ENCODE measurements at regions not wholly inside any gene's neighbourhood (a gene's known extent, or its start where the extent isn't known, plus 50 kb on each side); places are given as distances from the start of the nearest gene placed in this dataset.

- H3K4me3 ChIP-seq (ENCODE audit: low read length), result no peak overlapping the region
- TF ChIP-seq CTCF (conservative IDR thresholded peaks at IDR 0.05; ENCODE audit: low read depth, low read length), result no peak
- DNase-seq (ENCODE audit: low read depth), result no peak
These were observed 199.2 kb downstream of the HLX start for GRCh38 chr1:221078260-221078965.

- no peak for DNase-seq (ENCODE audit: low read depth)
- TF ChIP-seq CTCF (conservative IDR thresholded peaks at IDR 0.05; ENCODE audit: low read depth, low read length), result no peak
- no peak overlapping the region for H3K4me3 ChIP-seq (ENCODE audit: low read length)
These were observed 204.7 kb downstream of the HLX start for GRCh38 chr1:221083902-221084301.

GRCh38 chr1:221084681-221085080, 205.4 kb downstream of the HLX start:
- no peak for TF ChIP-seq CTCF (conservative IDR thresholded peaks at IDR 0.05; ENCODE audit: low read depth, low read length)
- DNase-seq (ENCODE audit: low read depth), result no peak
- H3K4me3 ChIP-seq (ENCODE audit: low read length), result no peak overlapping the region

- H3K4me3 ChIP-seq (ENCODE audit: low read length), result no peak overlapping the region
- no peak for DNase-seq (ENCODE audit: low read depth)
- no peak for TF ChIP-seq CTCF (conservative IDR thresholded peaks at IDR 0.05; ENCODE audit: low read depth, low read length)
These were observed 206.6 kb downstream of the HLX start for GRCh38 chr1:221085701-221086375.

- TF ChIP-seq CTCF (conservative IDR thresholded peaks at IDR 0.05; ENCODE audit: low read depth, low read length), result no peak
- no peak for DNase-seq (ENCODE audit: low read depth)
- H3K4me3 ChIP-seq (ENCODE audit: low read length), result no peak overlapping the region
These were observed 208.7 kb downstream of the HLX start for GRCh38 chr1:221087919-221088318.

- TF ChIP-seq CTCF (conservative IDR thresholded peaks at IDR 0.05; ENCODE audit: low read depth, low read length), result no peak
- no peak overlapping the region for H3K4me3 ChIP-seq (ENCODE audit: low read length)
- no peak for DNase-seq (ENCODE audit: low read depth)
These were observed 210.0 kb downstream of the HLX start for GRCh38 chr1:221089273-221089672.

GRCh38 chr1:221089803-221090202, 210.6 kb downstream of the HLX start:
- H3K4me3 ChIP-seq (ENCODE audit: low read length), result no peak overlapping the region
- DNase-seq (ENCODE audit: low read depth), result no peak
- TF ChIP-seq CTCF (conservative IDR thresholded peaks at IDR 0.05; ENCODE audit: low read depth, low read length), result no peak

Data from retinal pigment epithelial cell (primary cell).